ENCODE measurements at regions not wholly inside any gene's neighbourhood (a gene's known extent, or its start where the extent isn't known, plus 50 kb on each side); places are given as distances from the start of the nearest gene placed in this dataset.
"Not testable (repeated sequence)": the region's sequence is repeated elsewhere in the genome, so short reads cannot be mapped to it uniquely, and the experiment has no call there.

DNA sequence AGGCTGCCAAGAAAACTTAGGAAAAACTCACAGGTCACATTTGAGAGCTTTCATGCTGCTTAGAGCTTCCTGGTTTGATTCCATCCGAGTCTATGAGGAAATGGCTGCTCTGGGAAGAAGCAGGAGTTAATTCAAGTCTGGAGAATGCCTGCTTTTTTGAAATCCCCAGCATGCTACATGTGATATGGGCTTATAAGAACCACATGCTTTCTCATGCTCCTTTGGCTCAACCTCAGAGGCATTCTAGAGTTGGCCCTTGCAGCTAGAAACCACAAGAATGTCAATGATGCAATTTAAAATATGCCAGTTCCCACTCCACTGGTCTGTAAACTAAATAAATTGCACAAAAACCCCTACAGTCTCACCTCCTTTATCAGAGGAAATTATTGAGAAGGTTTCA is 142.9 kb upstream of the OLIG3 start:
- Histone ChIP-seq H3K27me3 (no peaks in the 10 kb centered on the region), H3K36me3 (no peaks in the 10 kb centered on the region), H3K9me3 (no peaks in the 10 kb centered on the region), H3K27ac (no peak overlapping the region), H3K4me1 (peaks cover 9% of the 10 kb centered on the region), H3K4me3 (no peak overlapping the region)
- TF ChIP-seq POLR2A (IDR thresholded peaks at IDR 0.05) (no peak), EP300 (IDR thresholded peaks at IDR 0.05) (no peak), POLR2AphosphoS5 (IDR thresholded peaks at IDR 0.05) (peak in 1 of 3 donors; percentile 61)
- TF ChIP-seq, protein P1, sequence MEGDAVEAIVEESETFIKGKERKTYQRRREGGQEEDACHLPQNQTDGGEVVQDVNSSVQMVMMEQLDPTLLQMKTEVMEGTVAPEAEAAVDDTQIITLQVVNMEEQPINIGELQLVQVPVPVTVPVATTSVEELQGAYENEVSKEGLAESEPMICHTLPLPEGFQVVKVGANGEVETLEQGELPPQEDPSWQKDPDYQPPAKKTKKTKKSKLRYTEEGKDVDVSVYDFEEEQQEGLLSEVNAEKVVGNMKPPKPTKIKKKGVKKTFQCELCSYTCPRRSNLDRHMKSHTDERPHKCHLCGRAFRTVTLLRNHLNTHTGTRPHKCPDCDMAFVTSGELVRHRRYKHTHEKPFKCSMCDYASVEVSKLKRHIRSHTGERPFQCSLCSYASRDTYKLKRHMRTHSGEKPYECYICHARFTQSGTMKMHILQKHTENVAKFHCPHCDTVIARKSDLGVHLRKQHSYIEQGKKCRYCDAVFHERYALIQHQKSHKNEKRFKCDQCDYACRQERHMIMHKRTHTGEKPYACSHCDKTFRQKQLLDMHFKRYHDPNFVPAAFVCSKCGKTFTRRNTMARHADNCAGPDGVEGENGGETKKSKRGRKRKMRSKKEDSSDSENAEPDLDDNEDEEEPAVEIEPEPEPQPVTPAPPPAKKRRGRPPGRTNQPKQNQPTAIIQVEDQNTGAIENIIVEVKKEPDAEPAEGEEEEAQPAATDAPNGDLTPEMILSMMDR (IDR thresholded peaks at IDR 0.05), result no peak
- DNase-seq (ENCODE audit: low spot score in 2 of 2), result peak in 1 of 2 donors; percentile 61
- WGBS, result 22% methylated on average over 1 of the region's 1 CpG

DNA sequence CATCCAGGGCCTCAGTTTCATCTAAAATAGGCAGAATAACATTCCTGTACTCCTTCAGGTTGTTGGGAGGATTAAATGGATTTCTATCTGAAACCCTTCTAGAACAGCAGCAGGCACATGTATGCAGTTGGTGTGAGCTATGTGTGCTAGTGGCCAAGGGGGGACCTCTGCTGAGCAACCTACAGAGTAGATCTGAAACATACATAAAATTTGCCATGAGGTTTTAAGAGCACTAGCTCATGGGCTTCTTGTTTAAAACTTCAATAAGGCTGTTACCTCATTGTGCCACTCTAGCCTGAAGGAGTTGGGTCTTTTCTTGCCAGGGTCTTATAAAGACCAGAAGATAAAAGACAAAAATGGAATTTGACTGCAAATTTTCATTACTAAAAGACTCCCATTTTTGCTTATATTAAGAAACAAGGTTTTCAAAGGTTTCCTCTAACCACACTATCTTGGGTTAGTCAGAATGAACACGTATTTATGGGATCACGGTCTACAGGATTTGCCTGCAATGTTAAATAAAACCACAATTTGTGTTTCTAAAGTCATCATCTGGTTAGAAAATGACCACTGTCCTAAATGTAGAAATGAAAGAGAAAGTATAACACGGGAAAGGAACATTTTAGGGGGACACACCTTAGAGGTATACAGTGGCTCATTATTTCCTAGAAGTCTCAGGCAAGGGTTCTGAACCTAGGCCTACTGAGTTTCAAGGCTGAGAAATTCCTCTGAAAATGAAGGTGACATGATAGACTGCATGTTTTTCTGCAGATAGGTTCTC is 144.9 kb upstream of the OLIG3 start:
- H3K27ac ChIP-seq, result no peak overlapping the region
- no peaks in the 10 kb centered on the region for H3K36me3 ChIP-seq
- H3K27me3 ChIP-seq, result no peaks in the 10 kb centered on the region
- no peak overlapping the region for H3K4me3 ChIP-seq
- peaks cover 9% of the 10 kb centered on the region for H3K4me1 ChIP-seq
- WGBS, result 65% methylated on average over 3 of the region's 3 CpGs
- TF ChIP-seq POLR2AphosphoS5 (IDR thresholded peaks at IDR 0.05) (no peak), EP300 (IDR thresholded peaks at IDR 0.05) (no peak), POLR2A (IDR thresholded peaks at IDR 0.05) (no peak)
- TF ChIP-seq, protein P1 (IDR thresholded peaks at IDR 0.05), result no peak
- no peak for DNase-seq (ENCODE audit: low spot score in 2 of 2)
- no peaks in the 10 kb centered on the region for H3K9me3 ChIP-seq

DNA sequence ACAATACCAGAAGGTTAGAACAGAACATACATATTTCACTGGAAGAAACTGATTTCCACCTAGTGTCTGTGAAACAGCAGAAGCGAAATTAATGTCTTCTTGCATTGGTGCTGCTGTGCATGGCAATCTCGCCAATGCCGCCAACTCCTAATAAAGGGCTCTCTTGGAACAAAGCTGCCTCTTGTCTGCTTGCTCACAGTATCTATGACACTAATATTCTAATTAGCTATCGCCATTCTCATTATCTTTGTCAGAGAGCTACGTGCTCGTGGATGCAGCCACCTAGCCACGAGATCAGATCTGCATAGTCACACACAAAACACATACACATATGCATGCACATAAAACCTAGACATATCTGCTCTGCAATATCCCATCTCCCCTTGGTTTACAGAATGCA is 145.9 kb upstream of the OLIG3 start:
- TF ChIP-seq POLR2AphosphoS5 (IDR thresholded peaks at IDR 0.05), result no peak
- TF ChIP-seq, protein P1 (IDR thresholded peaks at IDR 0.05), result no peak
- TF ChIP-seq POLR2A (IDR thresholded peaks at IDR 0.05), result no peak
- no peak for TF ChIP-seq EP300 (IDR thresholded peaks at IDR 0.05)
- H3K36me3 ChIP-seq, result no peaks in the 10 kb centered on the region
- H3K9me3 ChIP-seq, result no peaks in the 10 kb centered on the region
- 86% methylated on average over 7 of the region's 7 CpGs for WGBS
- no peak for DNase-seq (ENCODE audit: low spot score in 2 of 2)
- H3K4me3 ChIP-seq, result no peak overlapping the region
- no peak overlapping the region for H3K27ac ChIP-seq
- no peaks in the 10 kb centered on the region for H3K27me3 ChIP-seq
- peaks cover 9% of the 10 kb centered on the region for H3K4me1 ChIP-seq

DNA sequence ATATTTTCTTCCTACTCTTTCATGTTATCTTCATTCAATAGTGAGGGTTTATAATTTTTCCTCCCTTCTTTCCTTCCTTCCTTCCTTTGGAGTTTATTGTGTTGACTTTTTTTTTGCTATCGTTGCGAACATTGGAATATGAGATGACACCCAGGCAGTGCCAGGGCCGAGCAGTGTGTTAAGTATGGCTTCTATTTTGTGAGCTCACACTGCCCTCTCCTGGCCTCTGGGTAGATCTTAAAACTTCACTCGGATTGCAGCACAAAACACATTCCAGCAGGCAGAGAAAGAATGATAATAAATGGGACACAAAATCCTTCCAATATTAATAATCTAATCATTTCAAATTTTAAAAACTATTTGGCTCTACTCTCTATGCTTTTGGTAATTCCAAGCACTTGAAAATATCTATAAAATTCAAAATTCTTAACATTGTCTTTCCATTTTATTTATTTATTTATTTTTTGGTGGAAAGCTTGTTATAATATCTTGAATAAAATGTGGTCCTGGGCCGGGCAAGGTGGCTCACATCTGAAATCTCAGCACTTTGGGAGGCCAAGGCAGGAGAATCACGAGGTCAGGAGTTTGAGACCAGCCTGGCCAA is 147.4 kb upstream of the OLIG3 start:
- no peak overlapping the region for H3K4me3 ChIP-seq
- H3K4me1 ChIP-seq, result peaks cover 8% of the 10 kb centered on the region
- no peak overlapping the region for H3K27ac ChIP-seq
- peak in 1 of 2 donors; percentile 75 for DNase-seq (ENCODE audit: low spot score in 2 of 2)
- no peaks in the 10 kb centered on the region for H3K36me3 ChIP-seq
- no peaks in the 10 kb centered on the region for H3K9me3 ChIP-seq
- TF ChIP-seq EP300 (IDR thresholded peaks at IDR 0.05) (no peak), POLR2A (IDR thresholded peaks at IDR 0.05) (no peak), POLR2AphosphoS5 (IDR thresholded peaks at IDR 0.05) (no peak)
- TF ChIP-seq, protein P1 (IDR thresholded peaks at IDR 0.05), result peak; percentile 53 to 55
- H3K27me3 ChIP-seq, result no peaks in the 10 kb centered on the region
- 14% methylated on average over 6 of the region's 6 CpGs for WGBS

DNA sequence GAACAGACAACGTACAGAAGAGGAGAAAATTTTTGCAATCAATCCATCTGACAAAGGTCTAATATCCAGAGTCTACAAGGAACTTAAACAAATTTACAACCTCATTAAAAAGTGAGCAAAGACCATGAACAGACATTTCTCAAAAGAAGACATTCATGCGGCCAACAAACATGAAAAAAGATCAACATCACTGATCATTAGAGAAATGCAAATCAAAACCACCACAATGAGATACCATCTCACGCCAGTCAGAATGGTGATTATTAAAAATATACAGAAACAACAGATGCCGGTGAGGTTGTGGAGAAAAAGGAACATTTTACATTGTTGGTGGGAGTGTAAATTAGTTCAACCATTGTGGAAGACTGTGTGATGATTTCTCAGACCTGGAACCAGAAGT is 149.0 kb upstream of the OLIG3 start:
- not testable (repeated sequence) for H3K4me3 ChIP-seq; DNase-seq (ENCODE audit: low spot score in 2 of 2); H3K4me1 ChIP-seq; H3K36me3 ChIP-seq; H3K9me3 ChIP-seq; H3K27ac ChIP-seq; H3K27me3 ChIP-seq
- WGBS, result 81% methylated on average over 4 of the region's 4 CpGs

DNA sequence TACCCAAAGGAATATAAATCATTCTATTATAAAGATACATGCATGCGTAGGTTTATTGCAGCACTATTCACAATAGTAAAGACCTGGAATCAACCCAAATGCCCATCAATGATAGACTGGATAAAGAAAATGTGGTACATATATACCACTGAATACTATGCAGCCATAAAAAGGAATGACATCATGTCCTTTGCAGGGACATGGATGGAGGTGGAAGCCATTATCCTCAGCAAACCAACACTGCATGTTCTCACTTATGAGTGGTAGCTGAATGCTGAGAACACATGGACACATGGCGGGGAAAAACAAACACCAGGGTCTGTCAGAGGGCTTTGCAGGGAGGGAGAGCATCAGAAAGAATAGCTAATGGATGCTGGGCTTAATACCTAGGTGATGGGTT is 149.4 kb upstream of the OLIG3 start:
- not testable (repeated sequence) for H3K27me3 ChIP-seq; H3K9me3 ChIP-seq; H3K36me3 ChIP-seq; H3K27ac ChIP-seq; DNase-seq (ENCODE audit: low spot score in 2 of 2); H3K4me1 ChIP-seq; H3K4me3 ChIP-seq
- WGBS, result 56% methylated on average over 2 of the region's 2 CpGs
